Activated T-cell treated with anti-CD3 and anti-CD28 coated beads, Interleukin-2, amount 50 U/mL, for 4 hours (primary cell): ENCODE measurements at regions not wholly inside any gene's neighbourhood (a gene's known extent, or its start where the extent isn't known, plus 50 kb on each side); places are given as distances from the start of the nearest gene placed in this dataset.
"Not testable (repeated sequence)": the region's sequence is repeated elsewhere in the genome, so short reads cannot be mapped to it uniquely, and the experiment has no call there.

Source experiments
- ATAC-seq, 2 donors: fragments of 200-7000 bp; cut with Tn5 transposase; one replicate each; pipeline ENCODE4 v1.10.0; 2021
- DNase-seq: peaks from one replicate; pipeline ENCODE4 v3.0.0-alpha.2; 2020
- H3K27me3 Mint-ChIP-seq: one replicate; pipeline ENCODE4 v1.8.0; 2021; ENCODE audit warnings: low read depth, mixed read lengths
- H3K36me3 Mint-ChIP-seq: one replicate; pipeline ENCODE4 v1.8.0; 2022; ENCODE audit warnings: mixed read lengths; ENCODE audit not compliant: insufficient read depth
- H3K4me1 Mint-ChIP-seq: one replicate; pipeline ENCODE4 v1.8.0; 2021; ENCODE audit warnings: low read depth, mixed read lengths
- H3K4me3 Mint-ChIP-seq: one replicate; pipeline ENCODE4 v1.8.0; 2021; ENCODE audit warnings: mild to moderate bottlenecking, moderate library complexity, mixed read lengths
- H3K9me3 Mint-ChIP-seq: one replicate; pipeline ENCODE4 v1.8.0; 2021; ENCODE audit warnings: mixed read lengths

DNA sequence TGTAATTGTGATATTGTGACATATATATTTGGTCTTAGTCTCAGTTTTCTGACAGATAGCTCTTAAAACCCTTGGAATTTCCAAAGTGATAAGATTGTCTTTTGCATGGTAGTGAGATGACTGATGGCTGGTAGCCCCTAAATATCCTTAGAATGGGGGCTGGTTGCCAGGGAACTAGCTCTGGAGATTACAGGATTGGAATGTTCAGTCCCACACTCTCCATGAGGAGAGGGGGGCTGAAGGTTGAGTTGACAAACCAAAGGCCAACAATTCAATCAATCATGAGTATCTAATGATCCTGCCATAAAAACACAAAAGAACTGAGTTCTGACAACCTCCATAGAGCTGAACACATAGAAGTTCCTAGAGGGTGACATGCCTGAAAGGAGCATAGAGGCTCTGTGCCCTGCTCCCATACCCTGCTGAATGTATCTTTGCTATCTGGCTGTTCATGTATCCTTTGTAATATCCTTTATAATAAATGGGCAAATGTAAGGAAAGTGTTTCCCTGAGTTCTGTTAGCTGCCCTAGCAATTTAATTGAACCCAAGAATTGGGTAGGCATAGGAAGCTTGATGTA, 1680.3 kb upstream of the PIK3C3 start:
- H3K4me3 Mint-ChIP-seq, result no peak overlapping the region
- no peaks in the 10 kb centered on the region for H3K36me3 Mint-ChIP-seq
- peaks cover 24% of the 10 kb centered on the region for H3K9me3 Mint-ChIP-seq
- no peak for DNase-seq
- no peaks in the 10 kb centered on the region for H3K27me3 Mint-ChIP-seq
- no peak for ATAC-seq
- no peaks in the 10 kb centered on the region for H3K4me1 Mint-ChIP-seq

DNA sequence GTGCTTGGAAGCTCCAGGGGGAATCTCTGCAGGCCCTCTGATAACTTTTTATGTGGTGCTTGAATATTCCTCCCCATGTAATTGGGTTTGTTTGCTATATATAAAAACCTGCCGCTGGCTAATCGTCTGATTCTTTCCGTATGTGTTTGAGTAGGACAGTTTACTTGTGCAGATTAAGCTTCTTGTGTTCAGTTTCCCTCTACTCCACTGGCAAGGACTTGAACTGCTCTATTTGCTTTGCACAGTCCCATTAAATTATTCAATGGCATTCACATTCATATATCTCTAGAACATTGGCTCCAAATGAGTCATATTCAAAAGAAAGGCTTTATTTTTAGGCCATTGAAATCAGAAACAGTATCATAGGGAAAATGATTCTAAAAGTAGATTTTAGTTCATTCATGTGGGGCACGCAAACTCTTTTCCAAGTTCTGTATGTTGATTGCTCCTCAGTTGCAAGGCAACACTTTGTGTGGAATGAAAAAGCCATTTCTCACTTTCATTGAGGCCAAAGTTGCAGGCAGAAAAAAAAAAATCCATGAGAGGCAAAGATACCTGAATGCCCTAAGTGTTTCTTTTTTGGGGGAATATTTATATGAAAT, 1682.3 kb upstream of the PIK3C3 start:
- Mint-ChIP-seq H3K4me1 (no peaks in the 10 kb centered on the region), H3K27me3 (no peaks in the 10 kb centered on the region), H3K36me3 (no peaks in the 10 kb centered on the region), H3K9me3 (peaks cover 27% of the 10 kb centered on the region), H3K4me3 (no peak overlapping the region)
- no peak for DNase-seq
- no peak for ATAC-seq

DNA sequence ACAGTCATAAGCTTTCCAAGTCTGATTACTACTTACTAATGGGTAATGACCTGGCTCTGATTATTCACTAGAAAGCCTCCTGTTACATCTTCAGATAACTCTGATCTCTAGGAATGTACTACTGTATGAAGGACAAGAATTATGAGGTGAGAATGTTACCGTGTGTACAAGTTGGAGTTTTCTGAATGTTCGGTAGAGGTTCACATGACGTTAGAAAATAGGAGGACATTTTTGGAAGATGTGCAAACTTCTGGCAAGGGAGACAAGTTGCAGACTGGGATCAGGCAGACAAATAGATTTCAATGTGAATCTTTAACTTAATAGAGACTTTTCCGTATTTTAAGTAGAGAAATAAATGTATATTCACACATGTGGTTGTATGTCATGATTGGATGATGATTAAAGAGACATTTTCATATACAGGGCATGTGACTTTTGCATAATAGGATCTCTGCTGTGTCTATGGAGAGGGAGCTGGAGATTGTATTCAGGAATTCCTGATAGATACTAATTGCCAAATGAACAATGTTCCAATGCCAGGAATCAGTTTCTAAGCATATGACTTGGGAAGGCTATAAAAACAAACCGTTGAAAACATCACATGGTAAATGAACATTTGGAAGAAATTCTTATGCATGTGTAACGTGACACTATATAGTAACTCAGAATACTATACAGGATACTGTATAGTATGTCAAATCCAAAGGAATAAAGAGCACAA, 1695.8 kb upstream of the PIK3C3 start:
- H3K36me3 Mint-ChIP-seq, result no peaks in the 10 kb centered on the region
- no peak overlapping the region for H3K4me3 Mint-ChIP-seq
- DNase-seq, result no peak
- no peaks in the 10 kb centered on the region for H3K4me1 Mint-ChIP-seq
- H3K9me3 Mint-ChIP-seq, result peaks cover 11% of the 10 kb centered on the region
- no peak for ATAC-seq
- H3K27me3 Mint-ChIP-seq, result no peaks in the 10 kb centered on the region

DNA sequence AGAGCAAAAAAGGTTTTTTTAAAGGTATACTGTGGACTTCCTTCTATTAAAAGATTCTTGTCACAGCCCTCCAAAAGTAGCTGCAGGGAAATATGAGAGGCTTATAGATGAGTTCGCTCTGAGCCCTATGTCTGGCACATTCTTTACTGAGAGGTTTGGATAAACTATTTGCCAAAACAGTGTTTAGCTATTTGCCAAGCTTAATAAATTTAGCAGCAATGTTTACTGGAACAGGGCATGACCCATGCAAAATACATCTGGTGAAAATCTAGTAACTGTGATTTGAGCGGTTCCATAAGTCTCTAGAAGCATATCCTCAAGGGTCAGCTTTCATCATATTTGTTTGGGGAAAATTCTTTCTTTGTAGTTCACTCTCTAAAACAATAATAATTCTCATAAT, 1696.7 kb upstream of the PIK3C3 start:
- Mint-ChIP-seq H3K9me3 (peaks cover 15% of the 10 kb centered on the region), H3K4me1 (no peaks in the 10 kb centered on the region), H3K36me3 (no peaks in the 10 kb centered on the region), H3K4me3 (no peak overlapping the region), H3K27me3 (no peaks in the 10 kb centered on the region)
- ATAC-seq (no peak), DNase-seq (no peak)

DNA sequence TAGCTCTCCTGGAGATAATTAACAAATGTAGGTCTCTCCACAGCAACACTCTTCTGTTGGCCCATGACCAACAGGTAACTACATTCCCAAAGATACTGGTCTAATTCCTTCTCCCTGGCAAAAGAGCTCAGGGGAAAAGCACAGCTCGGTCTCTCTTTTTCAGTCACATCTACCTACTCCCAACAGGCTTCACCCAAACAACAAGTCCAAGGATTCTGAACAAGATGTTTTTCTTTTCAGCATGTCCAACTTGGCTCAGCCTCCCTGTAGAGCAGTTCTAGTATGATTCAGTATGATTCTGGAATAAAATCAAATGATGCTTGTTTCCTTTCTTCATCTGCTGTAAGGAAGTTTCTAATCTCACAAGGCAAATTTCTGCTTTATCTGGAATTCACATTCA, 1704.8 kb upstream of the PIK3C3 start:
- no peaks in the 10 kb centered on the region for H3K4me1 Mint-ChIP-seq
- peaks cover 17% of the 10 kb centered on the region for H3K9me3 Mint-ChIP-seq
- no peaks in the 10 kb centered on the region for H3K36me3 Mint-ChIP-seq
- no peak overlapping the region for H3K4me3 Mint-ChIP-seq
- DNase-seq (no peak), ATAC-seq (no peak)
- H3K27me3 Mint-ChIP-seq, result no peaks in the 10 kb centered on the region

DNA sequence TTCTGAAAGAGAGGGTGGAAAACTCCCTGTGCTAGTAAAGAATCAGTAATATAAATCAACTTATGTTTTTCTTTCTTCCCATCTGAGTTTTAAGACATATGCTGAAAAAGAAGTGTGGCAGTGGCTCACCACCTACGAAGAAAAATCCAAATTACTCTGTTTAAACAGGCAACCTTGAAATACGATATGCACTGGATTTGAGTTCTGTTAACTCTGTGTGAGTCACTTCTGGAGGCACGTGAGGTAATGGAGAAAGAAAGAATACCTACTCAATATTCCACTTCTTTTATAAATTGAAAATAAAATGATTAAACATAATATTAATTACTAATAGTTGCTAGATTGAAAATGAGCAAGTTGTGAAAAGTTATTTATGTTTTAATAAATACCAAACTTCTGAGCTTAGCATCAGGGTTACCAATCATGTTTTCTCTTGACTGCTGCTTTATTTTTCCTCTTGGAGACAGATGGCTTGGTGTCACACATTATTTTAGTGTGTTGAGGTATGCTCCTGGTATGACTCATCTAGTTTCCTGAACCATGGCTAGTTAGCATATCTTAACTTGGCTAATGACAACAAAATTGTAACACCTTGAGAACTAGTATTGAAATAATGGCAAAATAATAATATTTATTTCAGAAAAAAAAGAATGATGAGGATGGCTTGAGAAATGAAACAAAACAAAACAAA, 1705.5 kb upstream of the PIK3C3 start:
- Mint-ChIP-seq H3K4me1 (no peaks in the 10 kb centered on the region), H3K9me3 (peaks cover 19% of the 10 kb centered on the region), H3K36me3 (no peaks in the 10 kb centered on the region), H3K27me3 (no peaks in the 10 kb centered on the region), H3K4me3 (no peak overlapping the region)
- no peak for ATAC-seq
- no peak for DNase-seq

DNA sequence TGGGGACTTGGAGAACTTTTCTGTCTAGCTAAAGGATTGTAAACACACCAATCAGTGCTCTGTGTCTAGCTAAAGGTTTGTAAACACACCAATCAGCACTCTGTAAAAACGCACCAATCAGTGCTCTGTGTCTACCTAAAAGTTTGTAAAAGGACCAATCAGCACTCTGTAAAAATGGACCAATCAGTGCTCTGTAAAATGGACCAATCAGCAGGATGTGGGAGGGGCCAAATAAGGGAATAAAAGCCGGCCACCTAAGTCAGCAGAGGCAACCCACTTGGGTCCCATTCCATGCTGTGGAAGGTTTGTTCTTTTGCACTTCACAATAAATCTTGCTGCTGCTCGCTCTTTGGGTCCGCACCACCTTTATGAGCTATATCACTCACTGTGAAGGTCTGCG, 1709.4 kb upstream of the PIK3C3 start:
- H3K36me3 Mint-ChIP-seq, H3K4me3 Mint-ChIP-seq, ATAC-seq, H3K4me1 Mint-ChIP-seq, H3K9me3 Mint-ChIP-seq, H3K27me3 Mint-ChIP-seq, DNase-seq: not testable (repeated sequence)

DNA sequence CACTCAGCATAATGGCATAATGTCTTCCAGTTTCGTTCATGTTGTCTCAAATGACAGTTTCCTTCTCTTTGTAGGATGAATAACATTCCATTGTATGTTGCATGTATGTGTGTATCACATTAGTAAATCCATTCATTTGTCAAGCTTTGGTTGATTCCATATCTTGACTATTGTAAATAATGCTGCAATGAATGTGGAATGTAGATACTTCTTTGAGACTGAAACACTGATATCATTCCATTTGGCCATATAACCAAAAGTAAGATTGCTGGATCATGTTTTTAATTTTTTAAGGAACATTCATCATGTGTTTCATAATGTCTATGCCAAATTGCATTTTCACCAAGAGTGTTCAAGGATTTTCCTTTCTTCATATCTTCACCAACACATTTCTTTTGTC, 1711.4 kb upstream of the PIK3C3 start:
- no peak overlapping the region for H3K4me3 Mint-ChIP-seq
- ATAC-seq (no peak), DNase-seq (no peak)
- no peaks in the 10 kb centered on the region for H3K36me3 Mint-ChIP-seq
- peaks cover 3% of the 10 kb centered on the region for H3K9me3 Mint-ChIP-seq
- H3K4me1 Mint-ChIP-seq, result no peaks in the 10 kb centered on the region
- H3K27me3 Mint-ChIP-seq, result no peaks in the 10 kb centered on the region

DNA sequence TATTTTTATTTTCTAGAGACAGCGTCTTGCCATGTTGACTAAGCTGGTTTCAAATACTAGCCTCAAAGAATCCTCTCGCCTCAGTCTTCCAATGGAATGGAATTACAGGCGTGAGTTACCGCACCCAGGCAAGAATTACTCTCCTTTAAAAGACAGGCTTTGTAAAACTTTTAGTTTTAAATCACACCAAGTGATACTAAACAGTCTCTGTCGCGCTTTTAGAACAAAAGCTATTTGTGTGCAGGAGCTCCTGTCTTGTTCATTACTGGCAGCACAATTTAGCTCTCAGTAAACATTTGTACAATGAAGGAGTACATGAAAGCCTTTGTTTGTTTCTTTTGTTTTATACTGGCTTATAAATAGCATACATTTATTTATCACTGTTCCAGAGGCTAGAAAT, 1719.2 kb upstream of the PIK3C3 start:
- H3K9me3 Mint-ChIP-seq, result peaks cover 4% of the 10 kb centered on the region
- no peaks in the 10 kb centered on the region for H3K36me3 Mint-ChIP-seq
- DNase-seq, result no peak
- H3K27me3 Mint-ChIP-seq, result no peaks in the 10 kb centered on the region
- H3K4me3 Mint-ChIP-seq, result no peak overlapping the region
- no peaks in the 10 kb centered on the region for H3K4me1 Mint-ChIP-seq
- ATAC-seq, result no peak

DNA sequence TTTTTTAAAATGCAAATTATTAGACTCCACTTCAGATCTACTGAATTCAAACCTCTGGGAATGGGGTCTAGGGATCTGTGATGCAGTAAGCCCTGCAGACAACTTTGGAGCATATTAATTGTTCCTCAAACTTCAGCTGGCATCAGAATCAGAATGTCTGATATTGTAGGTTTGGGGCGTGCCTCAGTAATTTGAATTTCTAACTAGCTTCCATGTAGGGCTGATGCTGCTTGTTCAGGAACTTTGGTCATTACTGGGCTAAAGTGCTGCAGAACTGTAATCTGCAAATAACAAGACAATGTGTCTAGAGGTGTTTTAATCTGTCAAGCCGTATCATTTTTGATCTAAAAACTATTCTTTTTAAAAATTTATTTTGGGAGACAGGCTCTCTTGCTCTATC, 1719.7 kb upstream of the PIK3C3 start:
- Mint-ChIP-seq H3K4me3 (no peak overlapping the region), H3K9me3 (peaks cover 4% of the 10 kb centered on the region), H3K4me1 (no peaks in the 10 kb centered on the region), H3K27me3 (no peaks in the 10 kb centered on the region), H3K36me3 (no peaks in the 10 kb centered on the region)
- DNase-seq (no peak), ATAC-seq (no peak)

DNA sequence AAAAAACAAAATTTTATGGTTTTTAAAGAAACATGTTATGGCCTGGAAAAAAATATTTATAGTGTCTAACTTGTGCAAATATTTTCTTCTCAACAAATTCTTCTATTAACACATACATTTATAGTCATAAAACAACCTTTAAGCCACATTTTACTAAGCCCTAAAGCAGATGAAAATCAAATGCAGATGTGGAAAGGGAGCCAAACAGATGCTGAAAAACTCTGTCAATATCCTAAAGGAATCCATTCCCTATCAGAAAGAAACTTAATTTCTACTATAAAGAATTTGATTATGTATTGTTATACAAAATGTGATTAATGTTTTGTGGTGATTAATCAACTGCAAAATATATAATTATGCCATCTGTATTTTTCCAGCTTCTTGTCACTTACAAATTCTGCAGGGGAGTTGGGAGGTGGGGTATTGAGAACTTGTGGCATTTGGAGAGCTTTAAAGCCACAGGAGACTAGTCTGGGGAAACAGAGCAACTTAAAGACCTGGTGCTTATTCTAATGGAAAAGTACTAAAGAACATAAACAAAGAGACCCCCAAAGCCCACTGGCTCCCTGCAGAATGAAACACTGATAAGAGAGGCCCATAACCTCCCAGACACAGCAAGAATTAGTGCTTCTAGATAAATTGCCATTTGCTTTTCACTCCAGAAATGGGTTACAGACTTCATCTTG, 1721.0 kb upstream of the PIK3C3 start:
- Mint-ChIP-seq H3K36me3 (no peaks in the 10 kb centered on the region), H3K9me3 (peaks cover 9% of the 10 kb centered on the region), H3K4me1 (no peaks in the 10 kb centered on the region), H3K4me3 (no peak overlapping the region), H3K27me3 (no peaks in the 10 kb centered on the region)
- no peak for DNase-seq
- ATAC-seq, result no peak

DNA sequence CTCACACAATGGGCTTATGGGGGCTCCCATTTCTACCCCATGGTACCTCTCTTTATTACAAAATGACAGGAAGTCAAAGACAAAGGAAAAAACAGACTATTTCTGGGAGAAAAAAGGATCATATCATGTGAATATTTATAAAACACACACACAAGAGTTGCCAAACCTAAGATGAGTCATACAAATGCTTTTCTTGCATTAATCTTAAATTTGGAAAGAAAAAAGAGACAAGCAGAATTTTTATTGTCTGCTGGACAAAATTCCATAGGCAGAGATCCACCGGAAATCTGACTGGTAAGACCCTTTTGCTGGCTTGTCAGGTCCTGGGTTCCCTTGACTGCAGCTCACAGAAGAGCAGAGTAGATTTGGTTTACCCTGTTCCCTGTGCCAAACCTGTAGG, 1732.3 kb upstream of the PIK3C3 start:
- ATAC-seq (no peak), DNase-seq (no peak)
- no peaks in the 10 kb centered on the region for H3K36me3 Mint-ChIP-seq
- H3K4me3 Mint-ChIP-seq, result no peak overlapping the region
- peaks cover 19% of the 10 kb centered on the region for H3K9me3 Mint-ChIP-seq
- no peaks in the 10 kb centered on the region for H3K27me3 Mint-ChIP-seq
- no peaks in the 10 kb centered on the region for H3K4me1 Mint-ChIP-seq

DNA sequence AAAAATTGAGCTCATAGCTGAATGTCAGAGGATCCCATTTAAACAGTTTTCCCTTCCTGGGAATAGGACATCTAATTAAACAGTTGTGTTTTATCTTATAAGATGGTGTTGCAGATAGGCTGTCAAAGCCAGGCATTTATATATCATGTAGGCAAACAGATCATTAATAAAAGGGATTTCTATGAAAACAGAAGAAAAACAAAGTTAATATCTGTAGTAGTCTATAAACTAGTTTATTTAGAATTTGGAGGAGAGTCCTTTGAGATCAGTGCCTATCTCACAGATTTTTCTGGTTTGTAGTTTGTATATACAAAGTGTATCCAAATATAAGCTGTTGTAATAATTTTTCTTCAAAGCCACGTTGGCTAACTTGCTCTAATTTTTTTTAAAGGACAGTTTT, 1738.2 kb upstream of the PIK3C3 start:
- Mint-ChIP-seq H3K36me3 (no peaks in the 10 kb centered on the region), H3K9me3 (peaks cover 8% of the 10 kb centered on the region), H3K4me1 (no peaks in the 10 kb centered on the region), H3K4me3 (no peak overlapping the region), H3K27me3 (no peaks in the 10 kb centered on the region)
- DNase-seq (no peak), ATAC-seq (no peak)

DNA sequence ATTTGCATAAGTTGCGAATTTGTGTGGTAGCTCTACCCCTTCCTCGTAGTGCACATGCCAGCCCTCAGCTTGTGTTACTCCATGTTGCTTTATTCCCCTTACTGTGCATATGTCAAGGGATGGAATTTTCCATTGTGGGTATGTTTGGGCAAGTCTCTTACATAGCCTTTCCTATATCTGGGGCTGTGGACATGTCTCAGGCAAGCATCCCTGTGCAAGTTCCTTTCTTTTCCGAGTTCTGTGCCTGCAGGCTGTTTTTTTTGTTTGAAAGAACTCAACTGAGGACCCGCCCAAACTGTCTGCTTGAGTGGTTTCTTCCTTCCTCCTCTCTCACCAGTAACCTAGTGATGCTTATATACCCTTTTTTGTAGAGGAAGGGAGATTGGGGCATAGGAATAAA, 1739.1 kb upstream of the PIK3C3 start:
- DNase-seq (no peak), ATAC-seq (no peak)
- H3K27me3 Mint-ChIP-seq, result no peaks in the 10 kb centered on the region
- peaks cover 8% of the 10 kb centered on the region for H3K9me3 Mint-ChIP-seq
- H3K36me3 Mint-ChIP-seq, result no peaks in the 10 kb centered on the region
- no peak overlapping the region for H3K4me3 Mint-ChIP-seq
- no peaks in the 10 kb centered on the region for H3K4me1 Mint-ChIP-seq
